ENCODE measurements at regions not wholly inside any gene's neighbourhood (a gene's known extent, or its start where the extent isn't known, plus 50 kb on each side); places are given as distances from the start of the nearest gene placed in this dataset.

- TF ChIP-seq, protein P1, sequence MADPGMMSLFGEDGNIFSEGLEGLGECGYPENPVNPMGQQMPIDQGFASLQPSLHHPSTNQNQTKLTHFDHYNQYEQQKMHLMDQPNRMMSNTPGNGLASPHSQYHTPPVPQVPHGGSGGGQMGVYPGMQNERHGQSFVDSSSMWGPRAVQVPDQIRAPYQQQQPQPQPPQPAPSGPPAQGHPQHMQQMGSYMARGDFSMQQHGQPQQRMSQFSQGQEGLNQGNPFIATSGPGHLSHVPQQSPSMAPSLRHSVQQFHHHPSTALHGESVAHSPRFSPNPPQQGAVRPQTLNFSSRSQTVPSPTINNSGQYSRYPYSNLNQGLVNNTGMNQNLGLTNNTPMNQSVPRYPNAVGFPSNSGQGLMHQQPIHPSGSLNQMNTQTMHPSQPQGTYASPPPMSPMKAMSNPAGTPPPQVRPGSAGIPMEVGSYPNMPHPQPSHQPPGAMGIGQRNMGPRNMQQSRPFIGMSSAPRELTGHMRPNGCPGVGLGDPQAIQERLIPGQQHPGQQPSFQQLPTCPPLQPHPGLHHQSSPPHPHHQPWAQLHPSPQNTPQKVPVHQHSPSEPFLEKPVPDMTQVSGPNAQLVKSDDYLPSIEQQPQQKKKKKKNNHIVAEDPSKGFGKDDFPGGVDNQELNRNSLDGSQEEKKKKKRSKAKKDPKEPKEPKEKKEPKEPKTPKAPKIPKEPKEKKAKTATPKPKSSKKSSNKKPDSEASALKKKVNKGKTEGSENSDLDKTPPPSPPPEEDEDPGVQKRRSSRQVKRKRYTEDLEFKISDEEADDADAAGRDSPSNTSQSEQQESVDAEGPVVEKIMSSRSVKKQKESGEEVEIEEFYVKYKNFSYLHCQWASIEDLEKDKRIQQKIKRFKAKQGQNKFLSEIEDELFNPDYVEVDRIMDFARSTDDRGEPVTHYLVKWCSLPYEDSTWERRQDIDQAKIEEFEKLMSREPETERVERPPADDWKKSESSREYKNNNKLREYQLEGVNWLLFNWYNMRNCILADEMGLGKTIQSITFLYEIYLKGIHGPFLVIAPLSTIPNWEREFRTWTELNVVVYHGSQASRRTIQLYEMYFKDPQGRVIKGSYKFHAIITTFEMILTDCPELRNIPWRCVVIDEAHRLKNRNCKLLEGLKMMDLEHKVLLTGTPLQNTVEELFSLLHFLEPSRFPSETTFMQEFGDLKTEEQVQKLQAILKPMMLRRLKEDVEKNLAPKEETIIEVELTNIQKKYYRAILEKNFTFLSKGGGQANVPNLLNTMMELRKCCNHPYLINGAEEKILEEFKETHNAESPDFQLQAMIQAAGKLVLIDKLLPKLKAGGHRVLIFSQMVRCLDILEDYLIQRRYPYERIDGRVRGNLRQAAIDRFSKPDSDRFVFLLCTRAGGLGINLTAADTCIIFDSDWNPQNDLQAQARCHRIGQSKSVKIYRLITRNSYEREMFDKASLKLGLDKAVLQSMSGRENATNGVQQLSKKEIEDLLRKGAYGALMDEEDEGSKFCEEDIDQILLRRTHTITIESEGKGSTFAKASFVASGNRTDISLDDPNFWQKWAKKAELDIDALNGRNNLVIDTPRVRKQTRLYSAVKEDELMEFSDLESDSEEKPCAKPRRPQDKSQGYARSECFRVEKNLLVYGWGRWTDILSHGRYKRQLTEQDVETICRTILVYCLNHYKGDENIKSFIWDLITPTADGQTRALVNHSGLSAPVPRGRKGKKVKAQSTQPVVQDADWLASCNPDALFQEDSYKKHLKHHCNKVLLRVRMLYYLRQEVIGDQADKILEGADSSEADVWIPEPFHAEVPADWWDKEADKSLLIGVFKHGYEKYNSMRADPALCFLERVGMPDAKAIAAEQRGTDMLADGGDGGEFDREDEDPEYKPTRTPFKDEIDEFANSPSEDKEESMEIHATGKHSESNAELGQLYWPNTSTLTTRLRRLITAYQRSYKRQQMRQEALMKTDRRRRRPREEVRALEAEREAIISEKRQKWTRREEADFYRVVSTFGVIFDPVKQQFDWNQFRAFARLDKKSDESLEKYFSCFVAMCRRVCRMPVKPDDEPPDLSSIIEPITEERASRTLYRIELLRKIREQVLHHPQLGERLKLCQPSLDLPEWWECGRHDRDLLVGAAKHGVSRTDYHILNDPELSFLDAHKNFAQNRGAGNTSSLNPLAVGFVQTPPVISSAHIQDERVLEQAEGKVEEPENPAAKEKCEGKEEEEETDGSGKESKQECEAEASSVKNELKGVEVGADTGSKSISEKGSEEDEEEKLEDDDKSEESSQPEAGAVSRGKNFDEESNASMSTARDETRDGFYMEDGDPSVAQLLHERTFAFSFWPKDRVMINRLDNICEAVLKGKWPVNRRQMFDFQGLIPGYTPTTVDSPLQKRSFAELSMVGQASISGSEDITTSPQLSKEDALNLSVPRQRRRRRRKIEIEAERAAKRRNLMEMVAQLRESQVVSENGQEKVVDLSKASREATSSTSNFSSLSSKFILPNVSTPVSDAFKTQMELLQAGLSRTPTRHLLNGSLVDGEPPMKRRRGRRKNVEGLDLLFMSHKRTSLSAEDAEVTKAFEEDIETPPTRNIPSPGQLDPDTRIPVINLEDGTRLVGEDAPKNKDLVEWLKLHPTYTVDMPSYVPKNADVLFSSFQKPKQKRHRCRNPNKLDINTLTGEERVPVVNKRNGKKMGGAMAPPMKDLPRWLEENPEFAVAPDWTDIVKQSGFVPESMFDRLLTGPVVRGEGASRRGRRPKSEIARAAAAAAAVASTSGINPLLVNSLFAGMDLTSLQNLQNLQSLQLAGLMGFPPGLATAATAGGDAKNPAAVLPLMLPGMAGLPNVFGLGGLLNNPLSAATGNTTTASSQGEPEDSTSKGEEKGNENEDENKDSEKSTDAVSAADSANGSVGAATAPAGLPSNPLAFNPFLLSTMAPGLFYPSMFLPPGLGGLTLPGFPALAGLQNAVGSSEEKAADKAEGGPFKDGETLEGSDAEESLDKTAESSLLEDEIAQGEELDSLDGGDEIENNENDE (IDR thresholded peaks at IDR 0.05; ENCODE audit: low read depth, low read length): no peak
- TF ChIP-seq CBX3 (IDR thresholded peaks at IDR 0.05; ENCODE audit: borderline replicate concordance in 1 of 2, low read length in 2 of 2): no peak
- TF ChIP-seq GATAD2B (IDR thresholded peaks at IDR 0.05; ENCODE audit: borderline replicate concordance): no peak
- no peak for TF ChIP-seq FOS (IDR thresholded peaks at IDR 0.05; ENCODE audit: extremely low read depth, insufficient read length)
- TF ChIP-seq SIN3B (IDR thresholded peaks at IDR 0.05; ENCODE audit: low read depth): no peak
- no peak for TF ChIP-seq SREBF2 (CRISPR knock-in tag; IDR thresholded peaks at IDR 0.05)
- TF ChIP-seq ZNF780A (CRISPR knock-in tag; IDR thresholded peaks at IDR 0.05): no peak
- TF ChIP-seq, protein P2, sequence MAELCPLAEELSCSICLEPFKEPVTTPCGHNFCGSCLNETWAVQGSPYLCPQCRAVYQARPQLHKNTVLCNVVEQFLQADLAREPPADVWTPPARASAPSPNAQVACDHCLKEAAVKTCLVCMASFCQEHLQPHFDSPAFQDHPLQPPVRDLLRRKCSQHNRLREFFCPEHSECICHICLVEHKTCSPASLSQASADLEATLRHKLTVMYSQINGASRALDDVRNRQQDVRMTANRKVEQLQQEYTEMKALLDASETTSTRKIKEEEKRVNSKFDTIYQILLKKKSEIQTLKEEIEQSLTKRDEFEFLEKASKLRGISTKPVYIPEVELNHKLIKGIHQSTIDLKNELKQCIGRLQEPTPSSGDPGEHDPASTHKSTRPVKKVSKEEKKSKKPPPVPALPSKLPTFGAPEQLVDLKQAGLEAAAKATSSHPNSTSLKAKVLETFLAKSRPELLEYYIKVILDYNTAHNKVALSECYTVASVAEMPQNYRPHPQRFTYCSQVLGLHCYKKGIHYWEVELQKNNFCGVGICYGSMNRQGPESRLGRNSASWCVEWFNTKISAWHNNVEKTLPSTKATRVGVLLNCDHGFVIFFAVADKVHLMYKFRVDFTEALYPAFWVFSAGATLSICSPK (IDR thresholded peaks at IDR 0.05; ENCODE audit: borderline replicate concordance): no peak
- no peak for TF ChIP-seq ZBTB1 (CRISPR knock-in tag; IDR thresholded peaks at IDR 0.05; ENCODE audit: borderline replicate concordance, low read depth)
- TF ChIP-seq RBM17 (IDR thresholded peaks at IDR 0.05; ENCODE audit: borderline replicate concordance, low read depth, low read length): no peak
- TF ChIP-seq ZFX (CRISPR knock-in tag; IDR thresholded peaks at IDR 0.05): no peak
- TF ChIP-seq NCOA4 (IDR thresholded peaks at IDR 0.05; ENCODE audit: partially characterized antibody): no peak
- TF ChIP-seq TBL1XR1 (IDR thresholded peaks at IDR 0.05; ENCODE audit: low read length in 2 of 2): no peak
- TF ChIP-seq HDAC1 (IDR thresholded peaks at IDR 0.05): no peak
Observed at GRCh38 chr4:147014946-147015345, 69.3 kb upstream of the TTC29 start (continued).
